NCI-H82 treated with DMSO at 0.1 percent for 48 hours (cell line): ENCODE measurements at regions not wholly inside any gene's neighbourhood (a gene's known extent, or its start where the extent isn't known, plus 50 kb on each side); places are given as distances from the start of the nearest gene placed in this dataset.
"Not testable (repeated sequence)": the region's sequence is repeated elsewhere in the genome, so short reads cannot be mapped to it uniquely, and the experiment has no call there.

Source experiments
- DNase-seq: peaks from one replicate; lab custom pipeline; 2025; ENCODE audit not compliant: unreplicated experiment; lab: John Stamatoyannopoulos, UW

- DNase-seq = no peak
Measured at GRCh38 chr20:5395932-5396727, 79.4 kb upstream of the PROKR2 start.

DNA sequence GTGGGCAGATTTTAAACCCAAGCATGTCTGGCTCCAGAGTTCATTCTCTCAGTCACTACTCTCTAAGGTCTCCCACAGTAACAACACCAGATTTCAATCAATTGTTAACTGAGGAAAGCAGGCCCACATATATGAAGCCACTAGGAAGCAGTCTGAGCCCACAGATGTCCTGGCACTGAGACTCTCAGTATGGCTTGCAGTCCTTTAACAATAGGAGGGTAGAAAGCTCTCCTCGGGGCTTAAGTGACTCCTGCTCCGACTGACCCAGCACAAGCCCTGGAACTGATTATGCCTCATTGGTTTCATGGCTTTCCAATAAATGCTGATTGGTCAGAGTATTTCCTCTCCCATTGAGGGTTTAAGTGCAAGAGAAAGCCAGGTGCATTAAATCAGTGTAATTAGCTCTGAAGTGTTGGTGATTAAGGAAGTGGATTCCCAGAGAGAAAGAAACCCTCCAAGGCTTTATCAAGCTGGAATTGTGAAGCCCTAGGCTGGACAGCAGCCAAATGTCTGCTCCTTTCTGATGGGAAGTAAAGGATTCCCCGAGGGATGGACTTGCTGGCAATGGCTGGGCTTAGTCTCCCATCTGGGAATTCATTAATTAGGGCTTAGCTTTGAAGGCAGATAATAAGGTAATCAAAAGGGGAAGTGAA, 76.6 kb upstream of the PROKR2 start:
- peak; percentile 99 for DNase-seq

- DNase-seq = no peak
Measured at GRCh38 chr20:5390720-5391119, 74.0 kb upstream of the PROKR2 start.

DNA sequence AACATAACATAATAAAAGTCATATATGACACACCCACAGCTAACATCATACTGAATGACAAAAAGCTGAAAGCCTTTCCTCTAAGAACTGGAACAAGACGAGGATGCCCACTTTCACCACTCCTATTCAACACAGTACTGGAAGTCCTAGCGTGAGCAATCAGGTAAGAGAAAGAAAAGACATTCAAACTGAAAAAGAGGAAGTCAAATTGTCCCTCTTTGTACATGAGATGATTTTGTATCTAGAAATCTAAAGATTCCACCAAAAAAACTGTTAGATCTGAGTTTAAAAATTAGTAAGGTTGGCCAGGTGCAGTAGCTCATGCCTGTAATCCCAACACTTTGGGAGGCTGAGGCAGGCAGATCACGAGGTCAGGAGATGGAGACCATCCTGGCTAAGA, 70.1 kb upstream of the PROKR2 start:
- DNase-seq = not testable (repeated sequence)

DNA sequence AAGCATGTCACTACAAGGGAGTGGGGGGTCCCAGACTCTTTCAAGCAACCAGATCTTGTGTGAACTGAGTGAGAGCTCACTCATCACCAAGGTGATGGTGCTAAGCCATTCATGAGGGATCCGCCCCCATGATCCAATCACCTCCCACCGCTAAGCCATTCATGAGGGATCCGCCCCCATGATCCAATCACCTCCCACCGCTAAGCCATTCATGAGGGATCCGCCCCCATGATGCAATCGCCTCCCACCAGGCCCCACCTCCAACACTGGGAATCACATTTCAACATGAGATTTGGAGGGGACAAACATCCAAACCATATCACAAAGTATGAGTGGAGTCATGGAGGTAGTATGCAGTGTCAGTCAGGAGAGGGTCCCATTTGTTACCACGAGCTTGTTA, 64.8 kb upstream of the PROKR2 start:
- not testable (repeated sequence) for DNase-seq

GRCh38 chr20:5377484-5377883, 60.7 kb upstream of the PROKR2 start:
- DNase-seq = no peak

- no peak for DNase-seq
Measured at GRCh38 chr20:5376228-5376627, 59.5 kb upstream of the PROKR2 start.

- no peak for DNase-seq
Measured at GRCh38 chr20:5374171-5374570, 57.4 kb upstream of the PROKR2 start.

DNA sequence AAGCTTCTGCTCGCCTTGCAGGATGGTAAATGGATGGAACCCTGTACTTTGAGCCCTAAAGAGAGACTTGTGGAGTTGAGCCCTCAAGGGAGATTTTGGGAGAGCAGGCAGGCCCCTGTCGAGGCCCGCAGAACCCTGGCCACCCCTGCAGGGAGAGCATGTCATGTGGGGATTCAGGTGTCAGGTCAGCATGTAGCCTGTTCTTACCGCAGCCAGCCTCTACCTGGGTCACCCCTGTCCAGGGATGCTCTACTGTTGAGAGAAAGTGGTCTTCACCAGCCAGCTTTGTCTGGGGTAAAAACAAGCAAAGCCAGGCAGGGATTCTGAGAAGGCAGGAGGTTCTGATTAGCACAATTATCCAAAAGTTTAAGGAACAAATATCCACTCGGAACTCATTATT, 55.6 kb upstream of the PROKR2 start:
- no peak for DNase-seq

- no peak for DNase-seq
Measured at GRCh38 chr20:5369629-5370028, 52.9 kb upstream of the PROKR2 start.
